NT2/D1 (cell line): ENCODE measurements at regions not wholly inside any gene's neighbourhood (a gene's known extent, or its start where the extent isn't known, plus 50 kb on each side); places are given as distances from the start of the nearest gene placed in this dataset.

Experiments
- SUZ12 ChIP-seq: IDR thresholded peaks from 2 replicates; pipeline ENCODE4 v1.6.1; 2011; ENCODE audit not compliant: insufficient read length, insufficient read depth; ENCODE audit errors: extremely low read depth
- YY1 ChIP-seq: IDR thresholded peaks from 2 replicates; pipeline ENCODE4 v1.6.1; 2011; ENCODE audit not compliant: insufficient read length, insufficient read depth
- ZNF274 ChIP-seq: IDR thresholded peaks from 2 replicates; pipeline ENCODE4 v1.6.1; 2011; ENCODE audit warnings: mild to moderate bottlenecking, low read depth, low read length

- TF ChIP-seq YY1 (no peak), ZNF274 (no peak), SUZ12 (no peak)
These were observed 163.8 kb downstream of the TOX3 start for GRCh38 chr16:52383119-52383518.
